SU-DHL-6 (cell line): ENCODE measurements at regions not wholly inside any gene's neighbourhood (a gene's known extent, or its start where the extent isn't known, plus 50 kb on each side); places are given as distances from the start of the nearest gene placed in this dataset.

Experiments used
- H2AFZ ChIP-seq: fragments of 200-600 bp; sonication (generic); 2 replicates; pipeline ENCODE4 v1.6.1; 2014; ENCODE audit warnings: low read depth, mild to moderate bottlenecking, moderate library complexity, mixed read lengths, antibody characterized with exemption, low read length; ENCODE audit not compliant: severe bottlenecking
- H3F3A ChIP-seq: fragments of 200-600 bp; shearing (Covaris generic); 2 replicates; pipeline ENCODE4 v1.6.0; 2016; ENCODE audit warnings: antibody characterized with exemption, mild to moderate bottlenecking; ENCODE audit not compliant: insufficient read depth
- H3K27ac ChIP-seq: fragments of 200-600 bp; sonication (generic); 2 replicates; pipeline ENCODE4 v1.5.1; 2016; ENCODE audit warnings: low read depth, mild to moderate bottlenecking, low read length, moderate library complexity, mixed read lengths
- H3K27me3 ChIP-seq: fragments of 200-600 bp; sonication (generic), shearing (Covaris generic); 2 replicates; pipeline ENCODE4 v1.6.0; 2014; ENCODE audit warnings: mild to moderate bottlenecking, low read length
- H3K36me3 ChIP-seq: fragments of 200-600 bp; sonication (generic); 2 replicates; pipeline ENCODE4 v1.6.1; 2014; ENCODE audit warnings: mild to moderate bottlenecking, low read length, mixed read lengths
- H3K4me2 ChIP-seq: fragments of 300-600, 200-600 bp; shearing (Covaris generic), sonication (generic); 2 replicates; pipeline ENCODE4 v1.6.0; 2014; ENCODE audit warnings: low read length, low read depth, mild to moderate bottlenecking; ENCODE audit not compliant: poor library complexity, severe bottlenecking
- H3K4me3 ChIP-seq: fragments of 200-600 bp; sonication (generic); 2 replicates; pipeline ENCODE4 v1.5.1; 2014; ENCODE audit warnings: antibody characterized with exemption, low read length, mild to moderate bottlenecking, mixed read lengths; ENCODE audit not compliant: insufficient read depth, poor library complexity, severe bottlenecking
- H3K79me2 ChIP-seq: fragments of 200-600 bp; sonication (generic); 2 replicates; pipeline ENCODE4 v1.6.1; 2014; ENCODE audit warnings: mild to moderate bottlenecking, low read length, moderate library complexity; ENCODE audit not compliant: insufficient read depth
- H3K9ac ChIP-seq: fragments of 200-600 bp; sonication (generic); 2 replicates; pipeline ENCODE4 v1.7.0; 2014; ENCODE audit warnings: mild to moderate bottlenecking, low read length
- H3K9me2 ChIP-seq: fragments of 200-600 bp; sonication (generic); replicated peaks from 2 replicates; pipeline ENCODE4 v1.6.1; 2014; ENCODE audit warnings: low read length; ENCODE audit not compliant: insufficient read depth
- H3K9me3 ChIP-seq: fragments of 200-600 bp; sonication (generic); 2 replicates; pipeline ENCODE4 v1.6.1; 2014; ENCODE audit warnings: low read length, mixed read lengths; ENCODE audit not compliant: insufficient read depth
- H4K20me1 ChIP-seq: fragments of 200-600 bp; sonication (generic); 2 replicates; pipeline ENCODE4 v1.6.1; 2014; ENCODE audit warnings: low read depth, mild to moderate bottlenecking, antibody characterized with exemption, low read length, moderate library complexity, mixed read lengths
- EZH2phosphoT487 ChIP-seq: fragments of 200-600 bp; sonication (generic), shearing (Covaris generic); conservative IDR thresholded peaks from 2 replicates; pipeline ENCODE4 v1.6.1; 2018; ENCODE audit warnings: mild to moderate bottlenecking, antibody characterized with exemption, low read length, moderate library complexity, mixed read lengths
- TF ChIP-seq, protein P1 (sequence below): fragments of 200-600 bp; sonication (generic); IDR thresholded peaks from one replicate; pipeline ENCODE4 v1.5.1; 2017; ENCODE audit warnings: antibody characterized with exemption, mild to moderate bottlenecking, low read length, moderate library complexity; ENCODE audit not compliant: insufficient read depth, poor library complexity, severe bottlenecking

DNA sequence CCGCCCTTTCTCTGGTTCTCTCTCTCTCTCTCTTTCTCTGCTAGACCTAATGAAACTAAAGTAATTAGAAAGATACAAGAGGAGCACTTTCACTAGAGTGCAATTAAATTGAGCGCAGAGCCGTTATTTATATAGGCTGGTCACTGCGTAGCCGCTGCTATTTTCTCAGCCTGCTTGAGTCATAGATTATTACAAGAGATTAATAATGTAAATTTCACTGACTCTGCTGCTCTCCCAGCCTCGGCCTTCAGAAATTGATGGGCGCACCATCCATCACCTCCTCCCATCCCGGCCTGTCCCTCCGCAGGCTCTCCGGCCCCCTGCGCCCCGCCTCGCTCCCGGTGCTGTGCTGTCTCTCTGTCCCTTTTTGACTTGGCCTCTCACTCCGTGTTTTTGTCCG, 268.0 kb upstream of the MVB12B start:
- no peak for TF ChIP-seq EZH2phosphoT487
- TF ChIP-seq, protein P1, sequence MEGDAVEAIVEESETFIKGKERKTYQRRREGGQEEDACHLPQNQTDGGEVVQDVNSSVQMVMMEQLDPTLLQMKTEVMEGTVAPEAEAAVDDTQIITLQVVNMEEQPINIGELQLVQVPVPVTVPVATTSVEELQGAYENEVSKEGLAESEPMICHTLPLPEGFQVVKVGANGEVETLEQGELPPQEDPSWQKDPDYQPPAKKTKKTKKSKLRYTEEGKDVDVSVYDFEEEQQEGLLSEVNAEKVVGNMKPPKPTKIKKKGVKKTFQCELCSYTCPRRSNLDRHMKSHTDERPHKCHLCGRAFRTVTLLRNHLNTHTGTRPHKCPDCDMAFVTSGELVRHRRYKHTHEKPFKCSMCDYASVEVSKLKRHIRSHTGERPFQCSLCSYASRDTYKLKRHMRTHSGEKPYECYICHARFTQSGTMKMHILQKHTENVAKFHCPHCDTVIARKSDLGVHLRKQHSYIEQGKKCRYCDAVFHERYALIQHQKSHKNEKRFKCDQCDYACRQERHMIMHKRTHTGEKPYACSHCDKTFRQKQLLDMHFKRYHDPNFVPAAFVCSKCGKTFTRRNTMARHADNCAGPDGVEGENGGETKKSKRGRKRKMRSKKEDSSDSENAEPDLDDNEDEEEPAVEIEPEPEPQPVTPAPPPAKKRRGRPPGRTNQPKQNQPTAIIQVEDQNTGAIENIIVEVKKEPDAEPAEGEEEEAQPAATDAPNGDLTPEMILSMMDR = no peak
- Histone ChIP-seq H3K9ac (no peak overlapping the region), H3K36me3 (no peaks in the 10 kb centered on the region), H4K20me1 (no peaks in the 10 kb centered on the region), H3K9me2 (no peaks in the 10 kb centered on the region), H3K4me3 (no peak overlapping the region), H3F3A (no peaks in the 10 kb centered on the region), H2AFZ (no peak overlapping the region), H3K79me2 (no peaks in the 10 kb centered on the region), H3K4me2 (no peak overlapping the region), H3K27ac (no peak overlapping the region), H3K27me3 (no peaks in the 10 kb centered on the region), H3K9me3 (no peaks in the 10 kb centered on the region)

DNA sequence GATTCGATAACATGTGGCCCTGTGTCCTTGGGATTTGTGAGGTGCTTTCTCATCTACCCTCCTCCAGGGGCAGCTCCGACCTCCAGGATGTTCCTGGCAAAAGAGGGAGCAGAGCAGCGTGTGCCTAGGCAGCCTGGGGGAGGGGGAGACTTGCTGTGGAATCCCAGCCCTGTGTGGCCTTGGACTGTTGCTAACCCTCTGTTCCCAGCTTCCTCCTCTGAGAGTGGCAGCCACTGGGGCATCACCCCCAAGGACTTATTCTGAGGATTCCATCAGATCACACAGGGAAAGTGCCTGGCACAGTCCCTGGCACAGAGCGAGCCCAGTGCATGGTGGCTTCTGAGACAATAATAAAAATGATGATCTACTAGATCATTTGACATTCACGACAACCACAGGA, 265.1 kb upstream of the MVB12B start:
- Histone ChIP-seq H3K27me3 (no peaks in the 10 kb centered on the region), H3K4me2 (no peak overlapping the region), H3K79me2 (no peaks in the 10 kb centered on the region), H3K36me3 (no peaks in the 10 kb centered on the region), H3K9ac (no peak overlapping the region), H3F3A (no peaks in the 10 kb centered on the region), H4K20me1 (no peaks in the 10 kb centered on the region), H3K9me2 (no peaks in the 10 kb centered on the region), H3K27ac (no peak overlapping the region), H3K9me3 (no peaks in the 10 kb centered on the region), H2AFZ (no peak overlapping the region), H3K4me3 (no peak overlapping the region)
- TF ChIP-seq, protein P1 = no peak
- no peak for TF ChIP-seq EZH2phosphoT487

DNA sequence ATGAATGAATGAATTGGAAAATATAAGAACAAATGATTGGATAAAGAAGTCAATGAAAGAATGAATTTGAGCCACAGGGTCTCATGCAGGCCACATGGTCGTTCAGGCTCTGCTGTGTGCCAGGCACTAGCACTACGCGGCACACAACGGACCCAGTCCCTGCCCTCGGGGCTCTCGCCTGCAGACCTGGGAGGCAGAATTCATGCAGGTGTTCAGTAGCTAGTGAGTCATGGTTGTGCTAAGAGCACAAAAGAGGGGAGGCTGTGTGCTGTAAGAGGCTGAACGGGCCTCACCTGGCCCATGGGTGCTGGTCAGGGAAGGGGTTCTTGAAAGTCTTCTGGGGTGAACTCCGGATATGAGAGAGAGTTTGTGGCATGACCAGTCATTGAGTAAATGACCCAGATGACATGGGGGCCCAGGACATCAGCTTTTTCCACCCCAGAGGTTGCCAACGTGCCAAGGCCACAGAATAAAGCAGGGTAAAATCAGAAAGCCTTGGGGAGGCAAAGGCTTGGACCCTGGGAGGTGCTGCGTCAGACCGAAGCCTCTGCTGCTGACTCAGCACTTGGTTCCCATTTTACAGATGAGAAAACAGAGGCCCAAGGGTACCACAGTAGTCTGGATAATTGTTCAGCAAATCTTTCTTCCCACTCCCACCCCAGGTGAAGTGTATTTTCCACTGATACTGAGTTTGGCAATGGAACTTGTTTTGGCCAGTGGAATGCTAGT, 264.3 kb upstream of the MVB12B start:
- Histone ChIP-seq H4K20me1 (no peaks in the 10 kb centered on the region), H3K9me2 (no peaks in the 10 kb centered on the region), H3F3A (no peaks in the 10 kb centered on the region), H3K27ac (no peak overlapping the region), H3K9ac (no peak overlapping the region), H3K79me2 (no peaks in the 10 kb centered on the region), H3K9me3 (no peaks in the 10 kb centered on the region), H3K27me3 (no peaks in the 10 kb centered on the region), H3K36me3 (no peaks in the 10 kb centered on the region), H2AFZ (no peak overlapping the region), H3K4me3 (no peak overlapping the region), H3K4me2 (no peak overlapping the region)
- TF ChIP-seq, protein P1 = no peak
- TF ChIP-seq EZH2phosphoT487 = no peak
